NCI-H524 treated with DMSO at 0.1 percent for 48 hours (cell line): ENCODE measurements at regions not wholly inside any gene's neighbourhood (a gene's known extent, or its start where the extent isn't known, plus 50 kb on each side); places are given as distances from the start of the nearest gene placed in this dataset.
"Not testable (repeated sequence)": the region's sequence is repeated elsewhere in the genome, so short reads cannot be mapped to it uniquely, and the experiment has no call there.

Experiments
- DNase-seq: peaks from one replicate; lab custom pipeline; 2025; lab: John Stamatoyannopoulos, UW

GRCh38 chr5:88092358-88092757 lies 176.3 kb downstream of the TMEM161B start:
- no peak for DNase-seq

GRCh38 chr5:88090506-88090905 lies 178.1 kb downstream of the TMEM161B start:
- DNase-seq: no peak

GRCh38 chr5:88089719-88090390 lies 178.8 kb downstream of the TMEM161B start:
- no peak for DNase-seq

GRCh38 chr5:88085462-88085861 lies 183.2 kb downstream of the TMEM161B start:
- no peak for DNase-seq

GRCh38 chr5:88081877-88082276 lies 186.8 kb downstream of the TMEM161B start:
- no peak for DNase-seq

GRCh38 chr5:88063813-88064212 lies 204.8 kb downstream of the TMEM161B start:
- DNase-seq: no peak

- no peak for DNase-seq
Observed at GRCh38 chr5:88060194-88060593, 208.5 kb downstream of the TMEM161B start.

GRCh38 chr5:88058625-88059024 lies 210.0 kb downstream of the TMEM161B start:
- no peak for DNase-seq

- DNase-seq: not testable (repeated sequence)
Observed at GRCh38 chr5:88052468-88052867, 216.2 kb downstream of the TMEM161B start.

GRCh38 chr5:88051148-88051547 lies 217.5 kb downstream of the TMEM161B start:
- no peak for DNase-seq

GRCh38 chr5:88049737-88050136 lies 218.9 kb downstream of the TMEM161B start:
- DNase-seq: no peak

GRCh38 chr5:88049156-88049555 lies 219.5 kb downstream of the TMEM161B start:
- DNase-seq: no peak

GRCh38 chr5:88045931-88046461 lies 222.6 kb downstream of the TMEM161B start:
- DNase-seq: no peak

GRCh38 chr5:88045165-88045564 lies 223.5 kb downstream of the TMEM161B start:
- DNase-seq: no peak

- no peak for DNase-seq
Observed at GRCh38 chr5:88034520-88034919, 234.1 kb downstream of the TMEM161B start.

- DNase-seq: no peak
Observed at GRCh38 chr5:88033191-88033590, 235.5 kb downstream of the TMEM161B start.

- DNase-seq: no peak
Observed at GRCh38 chr5:88029011-88029410, 239.6 kb downstream of the TMEM161B start.

GRCh38 chr5:88021141-88021540 lies 247.5 kb downstream of the TMEM161B start:
- DNase-seq: no peak

GRCh38 chr5:88014984-88015383 lies 253.7 kb downstream of the TMEM161B start:
- not testable (repeated sequence) for DNase-seq

GRCh38 chr5:88000877-88001276 lies 267.8 kb downstream of the TMEM161B start:
- DNase-seq: no peak

- no peak for DNase-seq
Observed at GRCh38 chr5:87997662-87998061, 271.0 kb downstream of the TMEM161B start.

GRCh38 chr5:87966213-87966612 lies 302.4 kb downstream of the TMEM161B start:
- DNase-seq: no peak

- DNase-seq: no peak
Observed at GRCh38 chr5:87954121-87954520, 314.5 kb downstream of the TMEM161B start.

- no peak for DNase-seq
Observed at GRCh38 chr5:87951661-87952060, 317.0 kb downstream of the TMEM161B start.
